ENCODE measurements at regions not wholly inside any gene's neighbourhood (a gene's known extent, or its start where the extent isn't known, plus 50 kb on each side); places are given as distances from the start of the nearest gene placed in this dataset.
"Not testable (repeated sequence)": the region's sequence is repeated elsewhere in the genome, so short reads cannot be mapped to it uniquely, and the experiment has no call there.

GRCh38 chr1:173307845-173308244 lies 100.7 kb upstream of the TNFSF4 start:
- no peak for TF ChIP-seq CTCF (conservative IDR thresholded peaks at IDR 0.05; ENCODE audit: low read depth, low read length)
- no peak for DNase-seq (ENCODE audit: low read depth)
- no peak overlapping the region for H3K4me3 ChIP-seq (ENCODE audit: low read depth, low read length)

- H3K4me3 ChIP-seq (ENCODE audit: low read depth, low read length), result no peak overlapping the region
- no peak for TF ChIP-seq CTCF (conservative IDR thresholded peaks at IDR 0.05; ENCODE audit: low read depth, low read length)
- peak; percentile 13 for DNase-seq (ENCODE audit: low read depth)
Measured at GRCh38 chr1:173314656-173315055, 107.5 kb upstream of the TNFSF4 start.

- TF ChIP-seq CTCF (conservative IDR thresholded peaks at IDR 0.05; ENCODE audit: low read depth, low read length), result no peak
- DNase-seq (ENCODE audit: low read depth), result no peak
- H3K4me3 ChIP-seq (ENCODE audit: low read depth, low read length), result no peak overlapping the region
Measured at GRCh38 chr1:173315296-173315695, 108.2 kb upstream of the TNFSF4 start.

- H3K4me3 ChIP-seq (ENCODE audit: low read depth, low read length), result no peak overlapping the region
- no peak for DNase-seq (ENCODE audit: low read depth)
- no peak for TF ChIP-seq CTCF (conservative IDR thresholded peaks at IDR 0.05; ENCODE audit: low read depth, low read length)
Measured at GRCh38 chr1:173318788-173319187, 111.7 kb upstream of the TNFSF4 start.

- not testable (repeated sequence) for H3K4me3 ChIP-seq (ENCODE audit: low read depth, low read length); DNase-seq (ENCODE audit: low read depth)
Measured at GRCh38 chr1:173324352-173324751, 117.2 kb upstream of the TNFSF4 start.

- H3K4me3 ChIP-seq (ENCODE audit: low read depth, low read length); DNase-seq (ENCODE audit: low read depth): not testable (repeated sequence)
Measured at GRCh38 chr1:173327987-173328386, 120.9 kb upstream of the TNFSF4 start.

GRCh38 chr1:173328961-173329360 lies 121.8 kb upstream of the TNFSF4 start:
- no peak overlapping the region for H3K4me3 ChIP-seq (ENCODE audit: low read depth, low read length)
- TF ChIP-seq CTCF (conservative IDR thresholded peaks at IDR 0.05; ENCODE audit: low read depth, low read length), result no peak
- no peak for DNase-seq (ENCODE audit: low read depth)

GRCh38 chr1:173329726-173330125 lies 122.6 kb upstream of the TNFSF4 start:
- no peak for TF ChIP-seq CTCF (conservative IDR thresholded peaks at IDR 0.05; ENCODE audit: low read depth, low read length)
- H3K4me3 ChIP-seq (ENCODE audit: low read depth, low read length), result no peak overlapping the region
- DNase-seq (ENCODE audit: low read depth), result peak; percentile 57
